ENCODE measurements at regions not wholly inside any gene's neighbourhood (a gene's known extent, or its start where the extent isn't known, plus 50 kb on each side); places are given as distances from the start of the nearest gene placed in this dataset.

DNA sequence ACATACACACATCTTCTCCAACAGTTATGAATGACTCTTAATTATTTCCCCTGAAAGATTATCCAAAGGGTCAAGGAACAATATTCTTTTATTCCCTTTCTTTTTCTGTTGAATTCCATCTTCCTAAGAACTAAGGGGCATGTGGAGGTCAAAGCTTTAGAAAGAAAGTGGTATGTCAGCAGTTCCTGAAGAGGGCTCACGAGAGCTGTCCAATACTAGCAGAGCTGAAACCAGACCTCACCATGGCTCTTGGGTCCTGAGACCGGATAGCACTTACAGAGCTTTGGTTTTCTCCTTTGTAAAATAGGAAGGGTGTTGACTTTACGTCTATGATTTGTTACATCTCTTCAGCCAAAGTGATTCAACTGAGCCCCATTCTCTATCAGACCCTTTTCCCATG is 109.8 kb upstream of the FREM2 start:
- TF ChIP-seq, protein P1, sequence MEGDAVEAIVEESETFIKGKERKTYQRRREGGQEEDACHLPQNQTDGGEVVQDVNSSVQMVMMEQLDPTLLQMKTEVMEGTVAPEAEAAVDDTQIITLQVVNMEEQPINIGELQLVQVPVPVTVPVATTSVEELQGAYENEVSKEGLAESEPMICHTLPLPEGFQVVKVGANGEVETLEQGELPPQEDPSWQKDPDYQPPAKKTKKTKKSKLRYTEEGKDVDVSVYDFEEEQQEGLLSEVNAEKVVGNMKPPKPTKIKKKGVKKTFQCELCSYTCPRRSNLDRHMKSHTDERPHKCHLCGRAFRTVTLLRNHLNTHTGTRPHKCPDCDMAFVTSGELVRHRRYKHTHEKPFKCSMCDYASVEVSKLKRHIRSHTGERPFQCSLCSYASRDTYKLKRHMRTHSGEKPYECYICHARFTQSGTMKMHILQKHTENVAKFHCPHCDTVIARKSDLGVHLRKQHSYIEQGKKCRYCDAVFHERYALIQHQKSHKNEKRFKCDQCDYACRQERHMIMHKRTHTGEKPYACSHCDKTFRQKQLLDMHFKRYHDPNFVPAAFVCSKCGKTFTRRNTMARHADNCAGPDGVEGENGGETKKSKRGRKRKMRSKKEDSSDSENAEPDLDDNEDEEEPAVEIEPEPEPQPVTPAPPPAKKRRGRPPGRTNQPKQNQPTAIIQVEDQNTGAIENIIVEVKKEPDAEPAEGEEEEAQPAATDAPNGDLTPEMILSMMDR (IDR thresholded peaks at IDR 0.05): no peak
- no peak for TF ChIP-seq POLR2A (IDR thresholded peaks at IDR 0.05)
- TF ChIP-seq POLR2AphosphoS5 (IDR thresholded peaks at IDR 0.05): no peak
- TF ChIP-seq EP300 (IDR thresholded peaks at IDR 0.05): no peak
